DMS79 treated with DMSO at 0.1 percent for 48 hours (cell line): ENCODE measurements at regions not wholly inside any gene's neighbourhood (a gene's known extent, or its start where the extent isn't known, plus 50 kb on each side); places are given as distances from the start of the nearest gene placed in this dataset.

Source experiments
- DNase-seq: peaks from one replicate; lab custom pipeline; 2025; lab: John Stamatoyannopoulos, UW

DNA sequence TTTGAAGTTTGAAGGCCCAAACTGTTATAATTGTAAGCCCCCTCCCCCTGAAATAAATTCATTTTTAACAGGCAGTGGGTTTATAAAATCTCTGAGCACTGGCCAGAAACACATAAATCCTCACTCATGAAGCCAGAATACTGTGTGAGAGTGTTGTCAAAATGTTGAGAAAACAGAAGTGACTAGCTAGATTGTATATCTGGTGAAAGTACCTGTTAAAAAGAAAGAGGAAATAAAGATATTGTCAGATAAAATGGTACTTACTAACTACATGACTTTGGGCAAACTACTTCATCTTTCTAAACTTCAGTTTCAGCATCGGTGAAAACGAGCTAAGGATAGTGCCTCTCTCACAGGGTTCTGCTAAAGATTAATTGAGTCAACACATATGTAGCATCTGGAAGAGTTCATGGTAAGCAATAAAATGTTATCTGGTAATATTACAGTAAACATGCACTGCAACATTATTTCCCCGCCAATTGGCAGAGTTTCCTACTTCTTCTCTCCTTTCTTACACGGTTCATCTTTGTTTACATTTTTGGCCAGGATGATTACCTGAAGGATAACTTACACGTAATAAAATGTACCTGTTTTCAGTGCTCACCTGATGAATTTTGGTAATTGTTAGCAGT lies 202.5 kb upstream of the CHRM2 start:
- no peak for DNase-seq

DNA sequence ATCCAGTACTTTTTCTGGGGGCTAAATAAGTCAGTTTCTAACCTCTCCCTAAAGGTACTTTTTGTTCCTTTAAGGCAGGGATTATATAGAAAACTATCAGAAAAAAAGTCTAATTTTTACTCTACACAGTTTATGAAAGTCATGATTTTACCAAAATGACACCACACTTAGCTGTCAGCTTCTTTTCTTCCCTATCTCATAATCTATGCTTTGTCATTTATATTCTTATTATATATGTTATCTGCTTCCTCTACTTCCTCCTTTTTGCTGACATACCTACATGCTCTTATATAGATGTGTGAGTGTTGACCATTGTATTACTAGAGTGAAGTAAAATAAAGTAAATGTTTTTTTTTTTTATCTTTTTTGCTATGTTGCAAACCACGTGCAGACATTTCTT lies 203.9 kb upstream of the CHRM2 start:
- DNase-seq: no peak

DNA sequence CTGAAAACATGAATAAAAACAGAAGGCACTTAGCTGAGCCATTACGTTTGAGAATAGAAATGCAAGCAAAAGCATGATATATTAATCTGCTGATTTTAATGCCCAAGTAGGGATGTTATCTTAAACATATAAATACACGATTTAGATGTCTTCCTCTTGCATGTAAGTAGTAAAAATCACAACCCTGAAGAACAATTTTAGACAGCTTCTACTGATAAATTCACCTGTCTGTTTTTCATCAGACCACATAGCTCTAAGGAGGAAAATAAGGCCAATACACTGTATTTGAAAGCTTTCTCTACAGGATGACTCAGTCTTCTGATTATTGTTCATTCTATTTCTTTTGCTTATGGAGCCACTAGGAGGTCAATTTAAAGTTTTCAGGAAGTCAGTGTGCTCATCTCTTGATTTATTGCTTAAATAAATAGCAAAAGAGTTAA lies 210.9 kb upstream of the CHRM2 start:
- no peak for DNase-seq

DNA sequence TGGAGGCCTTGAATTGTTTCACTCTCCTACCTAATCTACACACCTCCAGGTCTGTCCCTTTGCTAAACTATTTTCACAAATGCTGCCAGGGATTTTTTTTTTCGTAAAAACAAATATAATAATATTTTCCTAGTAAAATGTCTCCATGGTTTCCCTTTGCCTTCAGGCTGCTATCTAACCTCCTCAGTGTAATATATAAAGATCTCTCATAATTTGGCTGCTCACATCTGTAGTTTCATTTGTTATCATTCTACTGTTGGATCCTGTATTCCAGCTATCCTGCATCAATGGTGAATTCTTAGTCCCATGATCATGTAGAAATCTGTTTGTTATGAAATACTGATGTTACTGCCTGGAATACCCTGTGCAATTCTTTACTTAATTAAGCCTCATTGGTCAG lies 211.9 kb upstream of the CHRM2 start:
- no peak for DNase-seq

DNA sequence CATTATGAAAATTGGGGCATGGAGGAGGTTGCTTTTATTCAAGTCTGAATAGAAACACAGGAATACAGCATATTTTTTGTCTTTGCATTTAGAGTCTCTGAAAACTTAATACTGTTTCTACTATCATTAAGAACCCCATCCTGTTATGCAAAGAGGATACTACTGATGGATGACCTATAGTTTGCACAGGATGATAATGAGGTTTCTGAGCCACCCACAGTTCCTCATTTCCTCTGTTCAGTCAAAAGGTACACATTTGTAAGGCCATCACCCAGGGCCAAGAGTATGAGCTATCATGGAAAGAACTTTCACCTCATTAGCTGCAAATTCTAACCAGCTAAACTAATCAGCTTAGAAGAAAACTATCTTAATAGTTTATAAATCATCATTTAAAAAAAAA lies 213.0 kb upstream of the CHRM2 start:
- DNase-seq: no peak

DNA sequence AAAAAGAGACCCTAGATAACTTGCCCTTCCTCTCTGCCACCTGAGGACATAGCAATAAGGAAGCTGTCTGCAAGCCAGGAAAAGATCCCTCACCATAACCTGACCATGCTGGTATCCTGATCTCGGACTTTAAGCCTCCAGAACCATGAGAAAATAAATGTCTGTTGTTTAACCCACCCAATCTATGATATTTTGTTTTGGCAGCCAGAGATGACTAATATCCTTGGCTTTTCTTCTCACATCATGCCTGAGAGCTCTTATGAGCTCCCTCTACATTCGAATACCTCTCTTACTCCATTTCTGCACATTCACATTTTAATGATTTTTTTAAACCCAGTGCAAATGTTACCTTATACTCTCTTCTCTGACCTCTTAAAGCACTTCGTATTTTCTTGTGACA lies 214.0 kb upstream of the CHRM2 start:
- no peak for DNase-seq

DNA sequence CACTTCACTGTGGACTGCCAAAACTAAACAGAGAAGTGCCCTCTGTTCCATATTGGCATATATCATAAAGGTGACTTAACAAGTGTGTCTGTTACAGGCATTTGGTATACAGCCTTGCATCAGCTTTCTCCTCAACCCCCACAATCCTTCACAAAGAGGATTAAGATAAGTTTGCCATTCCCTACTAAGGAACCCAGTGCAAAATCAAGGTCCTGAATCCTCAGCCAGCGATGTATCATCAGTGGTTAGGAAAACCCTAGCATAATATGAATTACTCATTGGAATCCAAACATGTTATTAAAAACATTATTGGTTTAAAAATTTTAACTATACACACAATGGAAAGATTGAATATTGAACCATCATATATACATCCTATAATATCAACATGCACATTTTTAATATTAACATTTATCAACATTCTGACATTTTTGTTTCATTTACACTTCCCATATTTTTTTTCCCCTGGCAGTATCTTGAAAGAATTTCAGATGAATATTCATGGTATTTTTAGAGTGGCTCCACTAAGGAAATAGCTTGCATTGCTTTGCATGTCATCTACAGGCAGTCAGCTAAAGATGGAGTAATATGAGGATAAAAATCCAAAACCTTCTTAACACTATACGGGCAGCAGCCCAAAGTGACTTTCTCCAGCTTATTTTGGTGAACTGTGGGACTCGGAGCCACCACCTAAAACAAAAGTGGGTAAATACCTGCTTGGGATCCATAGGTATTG lies 215.6 kb upstream of the CHRM2 start:
- DNase-seq: no peak

DNA sequence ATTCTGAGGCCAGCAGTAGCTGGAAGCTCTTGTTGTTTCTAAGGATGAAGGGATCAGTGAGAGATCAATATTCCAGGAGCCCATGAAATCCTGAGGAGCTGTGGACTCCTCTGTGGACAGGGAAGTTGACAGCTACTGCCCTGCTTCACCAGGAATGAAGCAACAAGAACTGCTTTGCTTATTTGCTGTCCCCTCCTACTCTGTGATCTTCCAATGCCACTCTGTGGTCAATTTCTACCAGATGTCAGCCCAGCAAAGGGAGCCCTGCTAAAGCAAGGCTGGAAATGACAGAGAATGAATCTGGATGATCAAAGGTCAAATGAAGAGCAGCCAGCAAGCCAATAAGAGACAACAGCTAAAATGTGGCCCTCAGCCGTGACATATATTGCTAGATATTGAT lies 227.5 kb upstream of the CHRM2 start:
- no peak for DNase-seq

DNA sequence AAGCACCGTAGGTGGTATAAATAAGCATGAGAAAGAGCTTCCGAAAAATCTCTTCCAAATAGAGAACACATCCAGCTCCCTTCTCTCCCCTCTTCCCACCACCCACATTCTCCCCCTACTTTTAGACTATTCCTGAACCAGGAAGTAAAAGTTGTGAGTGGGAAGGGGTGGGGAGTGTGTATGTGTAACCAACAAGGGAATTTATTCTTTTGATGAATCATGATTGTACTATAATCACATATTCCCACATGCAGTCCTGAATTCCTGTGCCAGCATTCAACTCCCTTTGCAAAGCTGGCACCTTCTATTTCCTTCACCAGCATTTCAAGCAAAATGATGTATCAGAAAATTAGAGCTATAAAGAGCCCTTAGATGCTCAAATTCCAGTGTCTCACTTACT lies 230.6 kb upstream of the CHRM2 start:
- no peak for DNase-seq

DNA sequence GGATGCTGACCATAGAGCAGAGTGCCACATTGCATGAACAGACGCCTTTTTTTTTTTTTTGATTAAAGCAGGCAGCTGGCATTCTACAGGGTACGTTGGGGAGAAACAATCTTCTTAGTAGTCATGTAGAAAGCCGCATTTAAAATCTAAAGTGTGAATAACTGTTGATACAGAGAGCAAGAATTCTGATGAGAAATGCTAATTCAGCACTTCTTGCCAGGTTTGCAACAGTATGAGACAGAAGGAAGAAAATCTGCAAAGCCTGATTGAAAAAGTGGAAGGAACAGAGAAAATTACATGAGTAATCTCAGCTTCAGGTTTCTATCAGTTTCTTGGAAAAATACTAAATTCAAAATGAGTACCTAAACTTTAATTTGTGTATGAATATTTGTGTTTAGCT lies 232.7 kb upstream of the CHRM2 start:
- no peak for DNase-seq

DNA sequence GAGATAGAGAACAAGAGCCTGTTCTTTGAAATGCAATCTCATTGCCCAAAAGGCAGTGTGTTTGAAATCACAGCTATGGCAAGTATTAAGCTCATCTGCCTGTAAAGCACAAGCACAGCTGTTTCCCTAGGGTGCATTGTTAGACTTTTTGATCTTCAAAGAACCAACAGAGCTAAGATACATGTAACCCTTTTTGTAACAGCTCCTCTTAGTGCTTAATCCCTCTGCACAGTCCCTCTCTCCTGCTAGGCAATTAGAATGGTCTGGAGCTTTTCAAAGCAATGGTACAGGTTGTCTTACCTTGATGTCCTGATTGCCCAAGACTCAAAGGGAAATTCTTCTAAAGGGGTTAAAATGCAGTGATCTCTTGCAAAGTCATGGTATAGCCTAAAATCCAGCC lies 249.6 kb upstream of the CHRM2 start:
- no peak for DNase-seq

DNA sequence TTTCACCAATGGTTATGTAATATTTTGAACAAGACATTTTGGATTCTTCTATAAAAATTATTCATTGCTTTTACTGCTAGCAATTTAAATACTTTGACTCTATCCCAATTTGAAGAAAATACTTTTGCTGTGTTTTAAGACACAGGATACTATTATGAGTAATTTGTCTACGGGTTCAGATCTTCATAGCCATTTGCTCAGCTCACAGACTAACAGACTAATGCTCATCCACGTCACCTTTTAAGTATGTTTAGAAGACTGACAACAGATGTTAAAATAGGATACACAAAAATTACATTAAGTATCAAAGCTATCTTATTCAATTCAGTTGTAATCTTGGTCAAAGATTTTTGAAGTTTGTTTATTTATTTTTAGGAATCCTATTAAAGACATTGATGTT lies 251.3 kb upstream of the CHRM2 start:
- no peak for DNase-seq

DNA sequence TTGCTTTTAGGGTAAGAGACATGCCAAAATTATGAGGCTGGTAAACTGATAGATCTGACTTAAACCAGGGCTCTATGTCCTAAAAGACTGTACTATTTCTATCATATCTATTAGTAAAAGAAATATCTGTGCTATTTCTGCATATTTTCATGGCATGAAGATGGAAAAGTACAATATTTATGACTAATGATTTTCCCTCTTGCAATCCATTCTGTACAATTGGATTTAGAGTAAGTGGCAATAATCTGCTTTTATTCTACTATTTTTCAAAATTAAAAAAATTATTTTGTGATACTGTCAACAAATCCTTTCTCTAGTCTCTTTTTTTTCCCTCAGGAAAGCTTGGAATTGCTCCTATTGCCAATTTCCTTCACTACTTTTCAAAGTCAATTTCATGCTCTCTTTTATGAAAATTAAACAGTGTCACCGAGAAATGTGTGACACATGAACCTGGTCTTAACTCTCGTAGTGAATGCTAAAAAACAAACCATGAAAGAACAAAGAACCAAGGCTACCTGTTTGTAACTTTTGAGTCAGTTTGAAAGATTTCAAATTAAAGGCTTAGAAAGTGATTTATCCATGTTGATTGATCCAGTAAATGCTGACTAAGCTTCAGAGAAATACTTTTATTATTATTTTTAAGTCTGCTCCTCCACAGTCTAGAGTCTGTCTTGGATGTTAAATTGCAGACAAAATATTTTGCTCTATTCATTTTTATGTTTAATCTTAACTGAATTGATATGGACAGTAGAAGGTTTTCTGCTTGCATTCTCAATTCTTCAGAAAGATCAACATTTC lies 262.7 kb upstream of the CHRM2 start:
- no peak for DNase-seq

DNA sequence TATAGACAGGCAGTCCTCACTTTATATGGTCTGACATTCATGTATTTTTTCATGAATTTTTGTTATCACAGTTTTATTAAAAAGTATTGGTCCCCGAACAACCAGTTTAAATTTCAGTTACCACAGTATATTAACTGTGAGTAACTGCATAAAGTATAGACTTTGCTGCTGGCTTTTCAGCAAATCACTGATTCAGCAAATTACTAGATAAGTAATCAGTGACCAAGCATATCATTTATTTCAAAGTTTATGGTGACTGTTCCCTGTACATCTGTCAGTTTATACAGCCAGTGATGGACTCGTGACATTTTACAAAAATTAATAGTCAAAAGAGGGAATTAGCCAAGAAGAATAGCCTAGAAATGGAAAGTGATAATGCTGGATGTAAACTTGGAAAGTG lies 266.7 kb upstream of the CHRM2 start:
- DNase-seq: no peak

DNA sequence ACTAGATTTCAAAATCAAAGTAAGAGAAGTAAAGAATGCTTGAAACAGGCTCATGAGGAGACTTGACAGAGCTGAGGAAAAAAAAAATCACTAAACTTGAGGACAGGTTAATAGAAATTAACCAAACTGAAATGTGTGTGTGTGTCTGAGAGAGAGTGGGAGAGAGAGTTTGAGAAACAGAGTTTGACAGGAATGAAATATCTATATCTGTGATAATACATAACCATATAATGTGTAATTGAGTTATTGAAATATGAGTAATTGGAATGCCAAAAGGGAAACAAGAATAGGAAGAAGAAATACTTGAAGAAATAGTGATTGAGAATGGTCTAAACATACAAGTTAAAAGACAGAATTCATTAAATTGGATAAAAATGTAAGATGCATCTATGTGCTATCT lies 268.0 kb upstream of the CHRM2 start:
- no peak for DNase-seq

DNA sequence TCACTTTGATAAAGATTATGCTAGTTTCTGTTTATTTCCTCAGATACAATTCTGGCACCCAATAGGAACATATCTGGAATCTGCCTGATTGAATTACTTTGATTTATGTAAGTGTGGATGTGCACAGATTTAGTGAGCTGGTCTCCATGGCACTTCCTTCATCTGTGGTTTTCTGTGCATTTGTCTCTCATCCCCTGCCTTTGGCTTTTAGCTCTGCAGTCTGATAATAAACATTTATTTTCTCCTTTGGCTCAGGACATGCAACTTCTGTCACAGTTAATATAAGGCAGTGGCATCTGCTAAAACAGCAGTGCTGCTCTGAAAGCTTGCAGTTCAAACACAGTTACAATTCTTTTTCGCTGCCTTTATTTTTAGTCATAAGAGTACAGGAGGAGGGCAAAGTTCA lies 273.7 kb upstream of the CHRM2 start:
- no peak for DNase-seq

DNA sequence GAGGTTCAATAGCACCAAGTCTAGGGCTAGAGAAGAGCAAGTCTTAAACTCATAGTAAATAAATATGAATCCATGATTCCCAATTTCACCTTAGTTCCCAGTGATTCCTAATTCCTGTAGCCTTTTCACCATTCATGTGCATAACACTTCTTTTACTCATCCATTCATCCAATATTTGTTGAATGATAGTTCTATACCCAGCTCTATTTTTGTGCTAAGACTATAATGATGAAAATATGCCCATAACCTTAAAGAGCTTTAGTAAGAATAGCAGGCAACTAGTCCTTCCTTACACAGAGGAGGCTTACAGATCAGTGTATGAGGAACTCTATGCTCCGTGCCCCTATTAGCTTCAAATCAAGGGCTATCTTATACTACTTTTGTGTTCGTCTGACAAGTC lies 280.2 kb upstream of the CHRM2 start:
- DNase-seq: no peak

DNA sequence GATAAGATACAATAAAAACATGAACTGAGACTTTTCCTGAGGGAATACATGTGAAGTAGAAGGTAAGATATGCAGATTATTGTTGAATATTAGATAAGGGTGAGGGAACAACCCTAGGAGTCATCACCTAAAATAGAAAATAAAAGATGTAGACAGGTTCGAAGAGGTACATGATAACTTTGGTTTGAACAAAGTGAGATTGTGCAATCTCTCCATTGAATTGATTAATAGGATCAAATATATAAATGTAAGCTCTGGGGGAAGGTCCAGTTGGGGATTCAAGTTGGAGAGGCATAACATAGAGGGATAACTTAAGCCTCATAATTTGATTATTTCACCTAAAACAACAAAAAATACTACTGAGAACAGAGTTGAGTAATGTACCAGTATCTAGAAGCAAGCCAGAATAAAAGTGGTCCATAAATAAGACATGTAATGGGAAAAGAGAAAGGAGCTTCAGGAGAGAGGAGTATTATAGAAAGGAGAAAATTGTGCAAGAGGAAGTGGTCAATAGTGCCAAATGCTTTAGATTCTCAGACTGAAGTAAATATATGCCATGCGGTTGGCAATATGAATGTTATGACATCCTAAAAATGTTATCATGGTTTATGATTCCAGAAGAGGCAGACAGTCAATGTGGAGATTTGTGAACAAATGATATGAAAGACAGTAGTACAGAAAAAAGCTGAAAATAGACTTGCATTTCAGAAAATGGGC lies 282.3 kb upstream of the CHRM2 start:
- no peak for DNase-seq

DNA sequence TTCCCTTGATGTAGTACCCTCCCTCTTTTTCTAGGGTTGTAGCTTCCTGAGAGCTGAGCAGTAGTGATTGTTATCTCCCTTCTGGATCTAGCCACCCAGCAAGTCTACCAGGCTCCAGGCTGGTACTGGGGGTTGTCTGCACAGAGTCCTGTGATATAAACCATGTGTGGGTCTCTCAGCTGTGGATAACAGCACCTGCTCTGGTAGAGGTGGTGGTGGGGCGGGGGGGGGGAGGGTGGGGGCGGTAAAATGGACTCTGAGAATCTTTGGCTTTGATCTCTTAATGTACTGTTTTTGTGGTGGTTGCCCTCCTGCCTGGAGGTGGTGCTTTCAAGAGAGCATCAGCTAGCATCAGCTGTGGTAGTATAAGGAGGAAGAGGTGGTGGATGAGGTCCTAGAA lies 302.0 kb upstream of the CHRM2 start:
- DNase-seq: no peak

DNA sequence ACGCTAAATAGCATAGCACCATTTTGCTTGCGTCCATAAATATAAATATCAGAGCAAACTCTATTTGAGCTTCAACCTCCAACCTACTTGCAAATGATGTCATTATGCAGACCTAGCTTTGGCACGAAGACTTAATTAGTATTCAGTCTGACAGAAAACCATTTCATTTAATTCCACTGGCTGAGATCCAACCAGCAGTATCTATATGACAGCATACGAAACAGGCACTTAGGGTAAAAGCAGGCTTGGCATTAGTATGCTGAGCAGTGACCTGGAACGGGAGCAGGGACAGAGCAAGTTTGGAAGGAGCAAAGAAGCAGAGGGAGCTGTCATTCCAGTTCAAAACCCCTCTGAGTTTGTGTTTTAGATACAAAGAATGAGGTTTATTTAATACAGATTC lies 312.5 kb upstream of the CHRM2 start:
- DNase-seq: no peak

DNA sequence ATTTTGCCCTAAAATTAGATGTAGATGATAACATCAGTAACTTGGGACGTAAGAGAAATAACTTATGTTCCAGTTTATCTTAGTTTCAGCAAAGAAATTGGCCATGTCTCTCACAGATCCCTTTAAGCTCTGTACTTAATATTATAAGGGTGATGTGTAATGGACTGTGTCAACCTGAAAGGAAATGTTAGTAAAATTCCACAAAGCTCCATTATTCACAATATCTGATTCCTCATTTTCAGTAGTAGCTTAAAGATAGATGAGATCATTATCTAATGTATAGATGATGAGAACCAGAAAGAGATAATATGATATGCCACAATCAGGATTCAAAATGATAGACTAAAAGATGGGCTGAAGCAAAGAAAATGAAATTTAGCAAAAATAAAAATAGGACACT lies 316.8 kb upstream of the CHRM2 start:
- DNase-seq: no peak

DNA sequence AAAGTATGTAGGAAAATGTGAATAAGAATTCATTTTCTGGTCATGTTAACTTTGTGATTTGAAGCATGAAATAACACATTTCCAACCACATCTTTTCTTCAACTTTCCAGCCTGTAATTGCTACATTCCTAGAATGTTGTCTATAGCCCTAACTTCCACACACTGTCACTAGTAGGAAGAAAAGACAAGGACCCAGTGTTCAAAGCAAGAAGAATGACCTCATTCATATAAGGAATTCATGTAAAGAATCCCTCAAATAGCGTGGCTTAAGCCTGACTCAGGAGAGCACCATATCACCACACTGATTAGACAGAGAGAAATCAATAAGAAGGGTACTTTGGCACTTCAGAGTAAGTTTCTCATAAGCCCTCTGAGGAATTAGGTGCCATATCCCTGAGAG lies 318.7 kb upstream of the CHRM2 start:
- no peak for DNase-seq

DNA sequence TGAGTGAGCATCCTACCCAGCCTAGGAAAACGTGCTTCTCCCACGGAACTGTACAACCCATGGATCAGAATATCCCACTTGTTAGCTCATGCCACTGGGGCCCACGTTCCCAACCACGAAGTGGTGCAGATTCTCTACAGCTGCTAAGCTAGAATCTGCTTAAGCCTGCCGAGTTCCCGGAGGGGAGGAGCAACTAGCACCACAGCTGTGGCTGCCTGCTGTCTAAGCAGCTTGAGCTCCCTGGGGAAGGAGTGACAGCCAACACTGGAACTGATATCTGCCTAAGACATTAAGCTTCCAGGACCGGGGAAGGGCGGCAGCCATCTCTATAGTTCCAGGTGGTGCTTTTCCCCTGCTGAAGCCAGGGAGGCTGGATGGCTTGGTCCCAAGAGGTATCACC lies 334.7 kb upstream of the CHRM2 start:
- no peak for DNase-seq
